ENCODE measurements at regions not wholly inside any gene's neighbourhood (a gene's known extent, or its start where the extent isn't known, plus 50 kb on each side); places are given as distances from the start of the nearest gene placed in this dataset.

DNA sequence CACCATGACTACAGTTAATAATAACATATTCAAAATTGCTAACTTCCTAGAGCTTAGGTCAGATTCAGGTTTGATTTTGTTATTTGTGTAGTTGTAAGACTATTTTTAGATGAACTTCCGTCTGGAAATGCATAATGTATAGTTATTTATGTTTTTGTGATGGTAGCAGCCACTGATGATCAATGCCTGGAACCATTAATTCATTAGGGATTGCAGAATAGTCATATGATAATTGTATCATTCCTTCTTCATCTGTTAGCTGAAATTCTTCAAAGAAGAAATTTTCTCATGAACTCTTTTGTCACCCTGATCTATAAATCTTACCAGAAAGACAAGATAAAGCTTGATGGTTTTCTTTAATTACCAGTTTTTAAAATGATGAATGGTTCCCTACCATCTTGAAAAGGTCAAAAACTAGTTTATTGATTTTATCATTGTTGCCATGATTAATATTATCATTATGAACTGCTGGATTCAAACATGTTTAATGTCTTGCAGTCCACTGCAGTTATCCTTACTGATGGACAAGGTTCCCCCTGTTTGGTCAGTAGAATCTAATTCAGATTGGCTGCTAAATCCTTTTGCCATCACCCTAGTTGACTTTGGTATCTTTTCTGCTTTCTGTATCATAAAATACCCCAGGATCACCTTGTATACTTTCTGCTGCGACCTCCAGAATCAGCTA, 433.3 kb downstream of the GPAM start:
- no peak for DNase-seq

DNA sequence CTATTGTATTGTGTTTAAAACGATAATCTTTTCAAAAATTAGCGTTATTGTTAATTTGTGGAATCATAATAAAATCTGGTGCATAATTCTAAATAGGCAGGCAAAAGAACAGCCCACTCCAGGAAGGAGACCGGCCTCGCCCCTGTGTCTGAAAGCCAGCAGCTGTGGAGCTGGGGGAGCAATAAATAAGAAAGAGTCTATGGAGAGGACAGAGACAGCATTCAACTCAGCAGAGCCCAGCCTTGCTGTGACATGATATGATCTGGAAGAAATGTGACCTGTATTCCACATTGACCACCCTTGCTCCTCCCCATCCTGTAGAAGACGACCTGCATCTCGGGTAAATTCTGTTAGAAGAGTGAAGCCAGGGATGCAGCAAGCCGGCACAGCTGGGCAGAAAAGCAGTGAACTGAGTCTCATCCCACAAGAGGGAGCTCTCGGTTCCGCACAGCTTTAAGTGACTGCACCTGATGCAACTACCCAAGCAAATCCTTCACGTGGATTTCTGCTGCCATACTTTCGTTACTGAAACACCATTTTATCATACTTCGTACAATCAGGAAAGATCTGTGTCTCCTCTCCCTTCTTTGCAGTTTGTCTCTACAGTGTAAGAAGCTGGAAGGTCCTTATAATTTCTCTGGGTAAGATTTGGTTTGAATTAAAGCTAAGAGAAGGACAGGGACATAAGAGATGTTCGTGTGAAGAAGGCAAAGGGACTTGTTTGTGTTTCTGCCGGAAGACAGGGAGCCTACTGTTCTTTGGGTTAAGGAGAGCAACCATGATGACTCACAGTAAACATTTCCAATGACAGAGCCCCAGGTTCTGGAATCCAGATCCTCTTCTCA, 427.1 kb downstream of the GPAM start:
- DNase-seq = no peak

DNA sequence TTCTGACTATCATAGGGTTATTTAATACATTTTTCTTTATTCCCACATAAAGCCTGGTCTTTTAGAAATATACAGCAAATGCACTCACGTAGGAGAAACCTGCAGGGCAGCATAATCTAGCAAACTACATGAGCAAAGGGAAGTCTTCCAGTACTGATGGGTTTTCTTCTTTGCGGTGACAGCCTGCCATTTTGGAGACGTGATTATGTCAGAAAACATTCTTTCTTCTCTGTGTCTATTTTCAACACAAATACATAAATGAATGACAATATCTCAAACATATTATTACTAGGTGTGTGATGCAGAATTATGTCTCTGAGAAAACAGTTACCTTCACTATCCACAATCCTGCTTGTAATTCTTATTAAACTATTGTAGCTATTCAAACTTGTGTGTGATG, 425.0 kb downstream of the GPAM start:
- DNase-seq = no peak

DNA sequence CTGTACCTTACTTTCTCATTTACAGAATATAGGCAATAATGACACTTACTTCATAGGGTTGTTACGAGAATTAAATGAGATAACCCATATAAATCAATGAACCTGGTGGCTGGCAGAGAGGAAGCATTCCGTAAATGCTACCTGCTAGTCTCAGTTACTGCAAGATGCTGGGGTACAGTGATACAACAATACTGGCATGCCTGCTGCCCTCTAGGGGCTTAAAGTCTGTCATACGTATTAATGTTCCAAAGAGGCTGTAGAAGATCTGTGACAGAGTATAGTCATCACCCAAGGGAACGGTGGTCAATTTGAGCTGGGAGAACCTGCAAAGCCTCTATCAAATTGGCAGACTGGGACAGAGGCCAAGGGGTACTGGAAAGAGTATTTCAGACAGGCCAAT, 421.5 kb downstream of the GPAM start:
- DNase-seq = no peak

DNA sequence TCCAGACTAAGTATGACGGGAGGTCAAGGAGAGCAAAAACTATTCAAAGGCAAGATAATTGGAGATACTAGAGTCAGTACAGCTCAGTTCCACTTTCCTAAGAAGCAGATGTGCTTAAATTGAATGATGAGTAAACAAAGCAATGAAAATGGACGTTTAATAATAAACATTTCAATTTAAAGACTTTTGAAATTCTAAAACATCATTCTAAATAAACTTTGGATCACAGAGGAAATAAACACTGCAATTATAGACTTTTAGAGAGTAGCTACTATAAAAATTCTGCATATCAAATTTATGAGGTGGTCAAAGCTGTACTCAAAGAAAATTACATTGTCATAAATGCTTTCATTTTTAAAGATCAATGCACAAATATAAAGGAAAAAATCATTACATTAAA, 418.3 kb downstream of the GPAM start:
- DNase-seq = no peak

DNA sequence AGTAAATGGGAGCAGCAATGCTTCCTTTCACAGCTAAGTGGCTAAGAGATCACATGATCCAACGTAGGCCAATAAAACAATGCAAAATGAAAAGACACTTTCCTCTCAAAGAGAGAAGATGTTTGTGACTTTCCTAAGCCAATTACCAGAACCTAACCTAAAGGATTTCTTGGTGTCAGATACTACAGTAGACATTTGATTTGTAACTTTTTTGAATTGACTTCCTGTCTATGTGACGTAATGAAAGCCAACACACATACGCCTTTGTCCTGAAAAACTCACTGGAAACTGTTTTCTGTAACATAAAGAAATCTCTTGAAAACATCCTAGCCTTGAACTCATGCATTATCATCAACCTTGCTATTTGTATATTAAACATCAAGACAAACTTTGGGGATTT, 417.1 kb downstream of the GPAM start:
- no peak for DNase-seq

DNA sequence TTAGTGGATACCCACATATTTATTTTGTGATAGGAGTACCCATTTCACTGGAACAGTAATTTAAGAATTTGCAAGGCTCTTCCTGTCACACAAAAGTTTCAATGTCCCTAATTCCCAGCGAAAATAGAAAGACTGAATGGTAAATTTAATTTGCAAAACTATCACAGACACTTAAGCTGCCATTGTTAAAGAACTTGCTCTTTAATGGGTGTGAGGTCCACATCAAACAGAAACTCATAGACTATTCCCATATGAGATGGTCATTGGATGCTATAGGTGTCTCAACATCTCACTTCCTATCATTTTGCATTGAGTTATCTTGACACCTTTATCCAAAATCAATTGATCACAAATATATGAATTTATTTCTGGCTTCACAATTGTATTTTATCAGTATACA, 415.9 kb downstream of the GPAM start:
- no peak for DNase-seq

DNA sequence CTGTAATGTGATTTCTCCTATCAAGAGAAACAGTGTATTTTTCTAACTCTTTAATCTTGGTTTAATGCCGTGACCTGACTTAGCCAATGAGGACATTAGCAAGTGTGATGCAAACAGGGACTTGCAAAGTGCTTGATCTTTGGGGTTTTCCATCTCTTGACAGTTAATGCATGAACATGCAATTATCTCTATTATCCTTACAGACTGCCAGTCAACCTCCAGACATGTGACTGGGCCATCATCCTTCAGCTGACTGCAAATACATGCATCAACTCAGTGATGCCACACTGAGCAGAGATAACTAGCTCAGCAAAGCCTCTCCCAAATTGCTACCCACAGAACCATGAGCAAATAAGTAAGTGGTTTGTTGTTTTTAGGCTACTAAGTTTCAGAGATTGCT, 409.6 kb downstream of the GPAM start:
- no peak for DNase-seq

DNA sequence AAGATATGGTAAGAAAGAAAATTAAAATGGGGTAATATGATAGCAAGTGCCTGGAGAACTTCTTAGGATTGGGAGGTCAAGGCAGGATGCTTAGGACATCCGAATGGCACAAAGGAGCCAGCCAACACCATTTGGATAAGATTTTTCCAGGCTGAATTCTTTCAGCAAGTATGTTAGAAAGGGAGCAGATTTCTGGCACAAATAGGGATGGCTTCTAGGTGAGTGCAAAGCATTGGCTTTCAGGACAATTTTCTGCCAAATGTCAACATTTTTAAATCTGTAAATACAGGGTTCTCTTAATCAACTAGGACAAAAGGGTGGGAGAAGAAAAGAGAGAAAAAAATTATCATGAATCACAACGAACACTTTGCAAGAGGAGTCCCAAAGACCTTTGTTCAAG, 409.1 kb downstream of the GPAM start:
- DNase-seq = no peak

DNA sequence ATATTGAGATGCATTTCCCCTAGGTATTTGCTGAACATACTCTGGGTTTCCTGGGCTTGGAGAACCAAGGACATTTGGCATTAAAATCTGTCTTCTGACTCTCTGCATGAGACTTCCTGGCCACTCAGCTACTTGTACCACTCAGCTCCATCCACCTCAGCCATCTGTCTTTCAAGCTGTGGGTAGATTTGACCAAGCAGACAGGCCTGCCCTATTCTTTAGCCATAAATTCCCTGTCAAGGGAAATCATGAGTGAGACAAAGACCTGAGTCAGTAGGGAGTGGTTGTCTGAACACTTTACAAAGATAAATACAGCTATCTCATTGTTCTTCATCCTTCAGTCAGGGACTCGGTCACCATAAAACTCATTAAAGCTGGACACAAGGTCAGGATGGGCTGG, 399.1 kb downstream of the GPAM start:
- no peak for DNase-seq

DNA sequence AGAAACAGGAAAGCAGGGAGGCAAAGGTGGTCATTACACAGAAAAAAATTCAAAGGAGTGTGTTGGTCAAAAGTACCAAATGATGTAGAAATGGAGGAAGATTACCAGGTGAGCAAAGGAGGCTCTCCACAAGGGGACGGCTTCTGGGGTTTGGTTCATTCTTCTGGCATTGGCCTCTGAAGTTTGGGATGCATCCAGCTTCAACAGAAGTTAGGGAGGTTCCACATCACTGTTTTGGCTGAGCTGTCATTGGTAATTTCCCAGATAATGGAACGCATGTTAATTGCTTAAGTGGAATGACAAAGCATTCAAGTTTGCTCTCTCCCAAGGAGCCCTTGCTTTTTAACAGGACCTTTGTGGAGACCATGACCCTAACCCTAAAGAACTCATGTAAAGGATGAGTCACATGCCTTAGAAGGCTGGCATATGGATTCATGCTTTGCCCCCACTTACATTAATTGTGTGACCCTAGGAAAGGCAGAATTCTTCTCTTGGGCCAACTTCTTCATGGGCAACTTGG, 398.6 kb downstream of the GPAM start:
- DNase-seq = no peak

DNA sequence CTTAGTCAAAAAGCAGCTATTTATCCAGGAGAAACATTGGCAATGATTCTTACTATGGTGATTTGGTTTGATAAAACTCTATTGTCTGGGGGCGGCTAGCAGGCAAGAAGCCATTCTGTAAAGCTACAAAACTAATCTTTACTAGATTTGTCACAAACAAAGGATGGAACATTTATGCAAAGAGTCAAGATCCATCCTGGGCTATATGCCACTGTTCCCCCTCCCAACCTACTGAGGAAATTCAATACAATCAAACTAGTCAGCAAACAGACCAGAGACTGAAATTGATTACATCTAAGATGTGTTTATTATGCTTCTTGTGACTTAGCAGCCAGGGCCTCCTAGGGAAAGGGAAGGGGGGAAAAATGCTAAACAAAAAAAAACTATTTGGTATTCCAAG, 397.6 kb downstream of the GPAM start:
- DNase-seq = no peak

DNA sequence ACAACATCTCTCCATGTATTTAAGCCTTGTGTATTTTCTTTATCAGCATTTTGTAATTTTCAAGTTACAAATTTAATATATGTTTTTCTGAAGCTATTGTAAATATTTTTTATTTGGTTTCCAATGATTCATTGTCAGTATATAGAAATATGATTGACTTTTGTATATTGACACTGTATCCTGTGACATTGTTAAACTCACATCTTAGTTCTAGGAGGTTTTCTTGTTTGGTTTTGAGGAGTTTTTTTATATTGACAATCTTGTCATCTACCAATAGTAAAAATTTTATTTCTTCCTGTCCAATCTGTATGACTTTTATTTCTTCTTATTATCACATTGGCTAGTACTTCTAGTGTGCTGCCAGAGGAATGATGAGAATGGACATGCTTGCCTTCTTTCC, 393.7 kb downstream of the GPAM start:
- DNase-seq = no peak

DNA sequence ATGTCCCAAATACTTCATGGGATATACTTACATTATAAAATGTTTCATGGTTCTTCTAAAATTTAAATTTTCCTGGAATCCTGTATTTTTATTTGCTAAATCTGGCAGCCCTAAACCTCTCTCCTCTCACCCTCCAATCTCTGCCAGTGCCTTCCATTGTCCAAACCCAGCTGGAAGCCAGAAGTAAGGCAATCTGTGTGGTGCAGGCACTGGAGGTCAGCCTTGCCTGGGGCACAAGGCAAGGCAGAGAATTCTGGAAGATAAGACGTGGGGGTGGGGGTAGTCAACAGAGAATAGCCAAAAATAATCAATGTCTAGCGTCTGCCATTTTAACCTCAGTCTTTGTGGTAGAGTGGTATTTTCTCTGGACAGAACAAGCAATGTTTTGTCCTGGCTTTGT, 381.7 kb downstream of the GPAM start:
- DNase-seq = no peak

DNA sequence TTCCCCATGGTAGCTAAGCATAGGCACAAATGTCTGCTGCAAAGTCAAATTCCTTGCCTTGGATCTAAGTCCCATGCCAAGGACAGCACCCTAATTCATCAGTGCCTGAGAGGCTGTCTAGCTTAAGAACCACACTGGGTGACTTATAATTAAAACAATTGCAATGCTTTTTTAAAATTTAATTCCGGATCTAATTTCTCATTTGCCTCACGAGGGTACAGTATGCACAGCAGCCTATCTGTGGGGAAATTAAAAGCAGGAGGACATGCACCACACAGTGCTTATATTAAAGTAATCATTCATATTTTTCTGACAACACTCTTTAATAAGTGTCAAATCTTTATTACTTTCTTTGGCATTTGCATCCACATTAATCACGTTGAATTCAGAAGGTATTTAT, 378.8 kb downstream of the GPAM start:
- no peak for DNase-seq

DNA sequence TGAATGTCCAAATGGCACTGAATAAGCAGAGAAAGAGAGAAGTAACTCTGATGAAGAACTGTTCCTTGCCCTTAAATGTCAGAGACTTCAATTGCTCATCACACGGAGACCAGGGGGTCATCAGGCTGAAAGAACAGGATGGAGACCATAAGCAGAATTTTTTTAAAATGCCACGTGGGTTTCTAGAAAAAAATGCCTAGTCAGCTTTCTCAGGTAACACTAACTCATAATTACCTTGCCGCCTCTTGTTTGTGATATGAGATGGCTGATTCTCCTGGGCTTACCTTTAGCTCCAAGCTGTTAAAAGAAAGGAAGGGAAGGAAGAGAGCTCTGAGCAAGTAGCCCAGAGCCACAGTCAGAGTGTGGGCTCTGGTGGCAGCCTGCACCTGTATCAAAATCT, 372.0 kb downstream of the GPAM start:
- no peak for DNase-seq

DNA sequence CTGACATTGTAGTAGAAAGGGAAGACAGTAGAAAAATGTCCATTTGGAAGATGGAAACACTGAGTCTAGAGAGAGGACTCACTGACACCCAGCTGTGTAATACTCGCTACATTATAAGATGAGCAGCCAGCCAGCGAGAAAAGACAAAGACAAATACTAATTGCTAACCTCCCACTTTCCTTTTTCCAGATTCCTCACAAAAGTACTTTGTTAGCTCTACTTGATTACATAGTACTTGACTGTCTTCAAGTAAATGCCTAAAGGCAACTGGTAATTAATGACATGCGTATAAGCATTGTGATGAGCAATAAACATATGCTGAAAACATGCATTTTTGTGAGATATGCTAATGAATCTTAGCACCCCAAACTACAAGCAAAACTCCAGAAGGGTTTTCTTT, 363.1 kb downstream of the GPAM start:
- DNase-seq = no peak

DNA sequence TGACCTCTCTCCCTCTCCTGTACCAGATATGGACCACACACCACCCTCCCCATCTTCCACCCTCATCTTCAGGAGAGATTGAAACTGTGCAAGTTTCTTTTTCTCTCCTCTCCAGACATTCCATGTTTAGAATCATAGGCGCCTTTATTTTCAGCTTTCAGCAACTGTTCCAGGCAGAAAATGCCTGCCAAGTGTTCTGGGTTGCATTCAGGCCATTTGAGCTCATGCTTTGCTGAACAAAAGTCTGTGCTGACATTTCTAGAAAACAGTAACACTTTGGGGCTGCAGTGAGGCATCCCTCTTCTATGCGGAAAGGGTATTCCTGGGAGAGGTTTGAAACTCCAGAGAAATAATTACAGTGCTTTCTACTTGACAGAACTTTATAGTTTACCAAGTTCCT, 361.7 kb downstream of the GPAM start:
- DNase-seq = no peak

DNA sequence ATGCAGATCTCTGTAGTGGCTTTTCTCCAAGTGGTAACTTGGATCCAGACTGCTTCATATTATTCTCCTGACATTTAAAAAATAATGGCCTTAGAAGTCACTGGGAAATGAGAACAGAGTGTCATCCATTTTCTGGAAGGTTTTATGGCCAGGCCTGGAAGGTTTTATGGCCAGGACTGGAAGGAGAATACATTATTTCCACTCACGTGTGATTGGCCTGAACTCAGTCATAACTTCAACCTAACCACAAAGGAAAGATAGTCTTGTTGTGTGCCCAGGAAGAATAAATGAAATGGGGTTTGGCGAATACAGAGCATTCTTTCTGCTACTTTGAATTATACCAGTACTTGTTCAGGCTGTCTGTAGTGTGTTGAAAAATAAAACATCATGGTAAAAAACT, 360.9 kb downstream of the GPAM start:
- DNase-seq = no peak

DNA sequence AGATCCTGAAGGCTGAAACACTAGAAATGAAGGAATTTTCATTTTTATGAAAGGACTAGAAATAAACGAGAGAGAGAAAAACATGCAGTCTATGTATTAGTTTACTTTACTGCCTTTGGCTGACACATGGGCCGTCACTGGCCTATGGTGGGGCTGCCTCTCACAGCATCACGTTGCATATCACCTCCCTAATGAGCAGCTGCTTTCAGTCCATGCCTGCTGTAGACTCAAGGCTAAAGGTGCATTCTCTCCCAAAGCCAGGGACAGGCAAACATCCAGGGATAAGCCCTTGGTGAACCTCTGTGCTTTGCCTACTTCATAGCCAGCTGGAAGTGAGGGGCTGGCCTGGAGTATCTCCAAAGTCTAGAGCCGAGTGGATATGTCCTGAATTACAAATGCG, 359.4 kb downstream of the GPAM start:
- no peak for DNase-seq

DNA sequence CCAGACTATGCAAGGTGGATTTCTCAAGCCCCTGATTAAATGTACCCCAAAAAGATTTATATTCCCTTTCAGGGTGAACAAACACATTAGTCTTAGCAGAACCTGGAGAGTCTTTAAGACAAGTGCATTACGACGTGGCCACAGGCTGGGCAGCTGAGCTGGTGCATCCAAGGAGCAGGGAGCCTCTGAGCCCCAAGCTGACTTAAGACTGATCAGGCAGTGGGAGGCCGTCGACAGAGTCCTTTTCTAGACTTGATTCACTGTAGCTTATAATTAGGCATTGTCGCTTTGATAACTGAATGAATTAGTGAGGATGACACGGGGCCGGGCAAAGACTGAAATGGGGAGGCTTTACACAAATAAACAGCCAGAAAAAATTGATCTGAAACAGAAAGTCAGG, 353.2 kb downstream of the GPAM start:
- no peak for DNase-seq

DNA sequence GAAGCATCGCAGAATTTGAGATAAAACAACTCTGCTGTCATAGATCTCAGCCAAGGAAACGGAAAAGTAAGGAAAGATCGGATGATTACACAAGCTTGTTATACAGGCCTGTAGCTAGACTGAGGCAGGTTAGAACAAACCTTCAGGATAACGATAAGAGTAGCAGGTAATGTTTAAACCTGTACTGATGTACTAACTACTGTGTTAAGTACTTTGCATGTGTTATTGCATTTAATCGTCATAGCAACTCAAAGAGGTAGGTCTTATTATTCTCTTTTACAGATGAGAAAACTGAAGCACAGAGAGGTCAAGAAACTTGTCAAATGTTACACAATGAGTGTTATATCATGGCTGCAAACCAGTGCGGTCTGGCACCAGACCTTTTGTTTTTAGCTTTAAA, 352.5 kb downstream of the GPAM start:
- DNase-seq = no peak

DNA sequence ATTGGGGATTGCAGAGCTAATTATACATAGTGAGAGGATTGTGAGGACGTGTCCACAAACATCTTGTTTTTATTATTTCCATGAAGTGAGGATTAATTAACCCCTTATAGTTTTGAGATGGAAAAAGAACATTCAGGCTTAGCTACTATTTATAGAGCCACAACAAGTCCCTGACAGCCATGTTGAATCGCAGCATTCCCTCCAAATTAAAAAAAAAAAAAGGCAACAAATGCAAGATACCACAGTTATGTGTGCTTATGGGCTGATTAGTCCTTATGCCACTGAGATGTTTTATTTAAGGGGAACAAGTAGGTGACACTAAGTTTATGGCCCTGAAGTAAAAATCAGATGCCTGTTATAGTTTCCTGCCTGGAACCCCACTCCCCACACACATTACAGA, 350.3 kb downstream of the GPAM start:
- DNase-seq = no peak

DNA sequence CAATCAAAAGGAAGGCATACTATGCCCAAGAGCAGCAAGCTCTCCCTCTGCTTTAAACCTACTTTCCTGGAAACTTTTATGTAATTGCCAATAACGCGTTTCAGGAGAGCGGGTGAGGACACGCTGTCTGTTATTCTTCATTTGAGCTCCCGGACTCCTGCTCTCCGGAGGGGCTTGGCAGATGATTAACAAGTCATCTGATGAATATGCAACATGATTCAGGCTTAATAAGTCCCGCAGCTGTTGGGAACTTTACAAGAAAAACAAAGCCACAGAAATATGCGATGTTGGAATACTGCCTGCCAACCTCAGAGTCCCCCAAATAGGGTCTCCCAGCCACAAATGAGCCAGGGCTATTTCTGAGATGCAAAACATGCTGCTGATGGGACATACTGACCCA, 348.0 kb downstream of the GPAM start:
- DNase-seq = no peak

DNA sequence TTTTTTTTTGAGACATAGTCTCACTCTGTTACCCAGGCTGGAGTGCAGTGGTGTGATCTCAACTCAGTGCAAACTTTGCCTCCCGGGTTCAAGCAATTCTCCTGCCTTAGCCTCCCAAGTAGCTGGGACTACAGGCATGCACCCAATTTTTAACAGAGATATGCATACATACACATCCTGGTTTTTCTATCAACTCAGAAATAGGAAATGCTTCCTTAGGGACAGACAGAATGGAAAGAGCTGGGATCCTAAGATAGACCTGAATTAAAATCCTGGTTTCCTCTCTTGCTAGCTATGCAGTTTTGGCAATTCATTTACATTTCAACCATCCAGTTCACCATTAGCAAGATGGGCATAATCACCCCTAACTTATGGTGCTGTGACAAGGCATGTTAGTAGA, 347.5 kb downstream of the GPAM start:
- DNase-seq = no peak
